ENCODE measurements at regions not wholly inside any gene's neighbourhood (a gene's known extent, or its start where the extent isn't known, plus 50 kb on each side); places are given as distances from the start of the nearest gene placed in this dataset.

DNA sequence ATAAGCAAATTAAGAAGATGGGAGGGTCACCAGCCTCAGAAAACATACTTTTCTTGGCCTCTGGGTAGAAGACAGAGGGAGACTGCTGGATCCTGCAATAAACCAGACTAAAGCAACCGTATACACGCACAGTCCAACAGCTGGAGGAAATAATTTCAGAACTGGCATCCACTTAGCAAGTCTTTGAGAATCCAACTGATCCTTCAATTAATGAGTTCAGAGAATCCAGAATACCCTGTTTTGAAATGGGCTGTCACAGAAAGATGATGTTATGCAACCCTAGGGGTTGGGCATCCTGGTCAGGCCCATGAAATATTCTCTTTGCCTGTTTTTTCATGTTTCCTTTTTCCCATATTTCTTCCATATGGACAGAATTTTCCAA, 134.0 kb upstream of the MAGI3 start:
- TF ChIP-seq, protein P1, sequence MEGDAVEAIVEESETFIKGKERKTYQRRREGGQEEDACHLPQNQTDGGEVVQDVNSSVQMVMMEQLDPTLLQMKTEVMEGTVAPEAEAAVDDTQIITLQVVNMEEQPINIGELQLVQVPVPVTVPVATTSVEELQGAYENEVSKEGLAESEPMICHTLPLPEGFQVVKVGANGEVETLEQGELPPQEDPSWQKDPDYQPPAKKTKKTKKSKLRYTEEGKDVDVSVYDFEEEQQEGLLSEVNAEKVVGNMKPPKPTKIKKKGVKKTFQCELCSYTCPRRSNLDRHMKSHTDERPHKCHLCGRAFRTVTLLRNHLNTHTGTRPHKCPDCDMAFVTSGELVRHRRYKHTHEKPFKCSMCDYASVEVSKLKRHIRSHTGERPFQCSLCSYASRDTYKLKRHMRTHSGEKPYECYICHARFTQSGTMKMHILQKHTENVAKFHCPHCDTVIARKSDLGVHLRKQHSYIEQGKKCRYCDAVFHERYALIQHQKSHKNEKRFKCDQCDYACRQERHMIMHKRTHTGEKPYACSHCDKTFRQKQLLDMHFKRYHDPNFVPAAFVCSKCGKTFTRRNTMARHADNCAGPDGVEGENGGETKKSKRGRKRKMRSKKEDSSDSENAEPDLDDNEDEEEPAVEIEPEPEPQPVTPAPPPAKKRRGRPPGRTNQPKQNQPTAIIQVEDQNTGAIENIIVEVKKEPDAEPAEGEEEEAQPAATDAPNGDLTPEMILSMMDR (IDR thresholded peaks at IDR 0.05): no peak
- no peak for TF ChIP-seq POLR2AphosphoS5 (IDR thresholded peaks at IDR 0.05)

All from upper lobe of left lung (tissue), 4 donors.